Dendritic cell treated with granulocyte-macrophage colony-stimulating factor and Interleukin-4, amounts not matched to agents 40 ng/mL and 50 ng/mL, for 4 days (primary cell): ENCODE measurements at regions not wholly inside any gene's neighbourhood (a gene's known extent, or its start where the extent isn't known, plus 50 kb on each side); places are given as distances from the start of the nearest gene placed in this dataset.
"Not testable (repeated sequence)": the region's sequence is repeated elsewhere in the genome, so short reads cannot be mapped to it uniquely, and the experiment has no call there.

Source experiments
- H3K27ac Mint-ChIP-seq: one replicate; pipeline ENCODE4 v1.8.0; 2022; ENCODE audit warnings: mild to moderate bottlenecking, mixed read lengths
- H3K27me3 Mint-ChIP-seq: one replicate; pipeline ENCODE4 v1.8.0; 2022; ENCODE audit warnings: mild to moderate bottlenecking, mixed read lengths
- H3K36me3 Mint-ChIP-seq: one replicate; pipeline ENCODE4 v1.8.0; 2022; ENCODE audit warnings: low read depth, mixed read lengths
- H3K4me1 Mint-ChIP-seq: one replicate; pipeline ENCODE4 v1.8.0; 2022; ENCODE audit warnings: low read depth, mixed read lengths
- H3K4me3 Mint-ChIP-seq: one replicate; pipeline ENCODE4 v1.8.0; 2022; ENCODE audit warnings: mild to moderate bottlenecking, moderate library complexity, mixed read lengths
- H3K9me3 Mint-ChIP-seq: one replicate; pipeline ENCODE4 v1.8.0; 2022; ENCODE audit warnings: mixed read lengths
- intact Hi-C: fragments of 100-400 bp; cut with micrococcal nuclease; formaldehyde crosslinking; loops from one replicate; pipeline ENCODE4 v1.15.0; 2022

GRCh38 chr20:54844346-54844745, 369.0 kb downstream of the DOK5 start:
- Mint-ChIP-seq H3K4me1 (no peaks in the 10 kb centered on the region), H3K27me3 (no peaks in the 10 kb centered on the region), H3K9me3 (no peaks in the 10 kb centered on the region), H3K36me3 (no peaks in the 10 kb centered on the region), H3K27ac (no peak overlapping the region), H3K4me3 (no peak overlapping the region)
- intact Hi-C loops: no loop called here

DNA sequence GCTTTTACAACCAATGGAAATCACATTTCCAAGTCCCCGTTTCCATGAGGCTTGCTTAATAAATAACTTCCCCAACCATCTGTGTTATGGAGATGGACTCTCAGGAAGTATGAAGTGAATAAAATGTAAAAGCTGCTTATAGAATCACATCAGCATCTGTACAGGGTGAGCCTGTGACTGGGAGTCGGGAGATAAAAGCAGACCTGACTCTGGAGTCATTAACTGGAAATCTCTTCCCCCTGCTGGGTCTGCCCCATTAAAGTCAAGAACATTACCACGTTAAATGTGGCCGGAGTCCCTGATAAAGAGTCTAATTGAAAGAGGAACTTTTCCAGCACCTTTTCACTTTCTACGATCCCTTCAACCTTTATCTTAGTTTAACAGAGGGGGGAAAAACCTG, 368.5 kb downstream of the DOK5 start:
- no peaks in the 10 kb centered on the region for H3K4me1 Mint-ChIP-seq

DNA sequence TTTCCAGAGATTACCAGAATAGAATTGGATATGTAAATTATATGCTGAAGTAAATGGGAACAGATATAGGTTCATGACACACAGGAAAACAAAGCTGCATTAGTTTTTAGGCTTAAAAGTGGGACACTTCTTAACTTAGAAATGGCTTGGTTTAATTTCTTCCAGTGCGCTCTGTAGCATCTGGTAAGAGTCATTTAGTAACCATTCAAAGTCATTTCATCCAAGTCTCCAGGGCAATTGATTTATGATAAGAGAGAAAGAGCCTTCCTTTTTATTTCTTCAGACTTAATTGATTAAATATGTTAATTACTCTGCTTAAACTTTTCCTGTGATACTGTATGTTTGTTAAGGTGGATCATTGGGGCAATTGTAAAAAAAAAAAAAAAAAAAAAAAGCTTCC, 368.0 kb downstream of the DOK5 start:
- H3K27me3 Mint-ChIP-seq: no peaks in the 10 kb centered on the region
- no peaks in the 10 kb centered on the region for H3K9me3 Mint-ChIP-seq
- no peak overlapping the region for H3K4me3 Mint-ChIP-seq
- H3K27ac Mint-ChIP-seq: no peak overlapping the region
- H3K36me3 Mint-ChIP-seq: no peaks in the 10 kb centered on the region
- intact Hi-C loops: no loop called here
- no peaks in the 10 kb centered on the region for H3K4me1 Mint-ChIP-seq

More for the DNA sequence above, 368.5 kb downstream of the DOK5 start:
- no peak overlapping the region for H3K27ac Mint-ChIP-seq
- H3K9me3 Mint-ChIP-seq: no peaks in the 10 kb centered on the region
- no peak overlapping the region for H3K4me3 Mint-ChIP-seq
- H3K27me3 Mint-ChIP-seq: no peaks in the 10 kb centered on the region
- intact Hi-C loops: no loop called here
- H3K36me3 Mint-ChIP-seq: no peaks in the 10 kb centered on the region

- Mint-ChIP-seq H3K27ac (no peak overlapping the region), H3K36me3 (no peaks in the 10 kb centered on the region), H3K4me1 (no peaks in the 10 kb centered on the region), H3K27me3 (no peaks in the 10 kb centered on the region), H3K4me3 (no peak overlapping the region), H3K9me3 (no peaks in the 10 kb centered on the region)
- intact Hi-C loops: no loop called here
These were observed 363.8 kb downstream of the DOK5 start for GRCh38 chr20:54839224-54839623.

- Mint-ChIP-seq H3K9me3 (no peaks in the 10 kb centered on the region), H3K36me3 (no peaks in the 10 kb centered on the region), H3K4me1 (no peaks in the 10 kb centered on the region), H3K27me3 (no peaks in the 10 kb centered on the region), H3K27ac (no peak overlapping the region), H3K4me3 (no peak overlapping the region)
- intact Hi-C loops: no loop called here
These were observed 361.8 kb downstream of the DOK5 start for GRCh38 chr20:54837226-54837625.

DNA sequence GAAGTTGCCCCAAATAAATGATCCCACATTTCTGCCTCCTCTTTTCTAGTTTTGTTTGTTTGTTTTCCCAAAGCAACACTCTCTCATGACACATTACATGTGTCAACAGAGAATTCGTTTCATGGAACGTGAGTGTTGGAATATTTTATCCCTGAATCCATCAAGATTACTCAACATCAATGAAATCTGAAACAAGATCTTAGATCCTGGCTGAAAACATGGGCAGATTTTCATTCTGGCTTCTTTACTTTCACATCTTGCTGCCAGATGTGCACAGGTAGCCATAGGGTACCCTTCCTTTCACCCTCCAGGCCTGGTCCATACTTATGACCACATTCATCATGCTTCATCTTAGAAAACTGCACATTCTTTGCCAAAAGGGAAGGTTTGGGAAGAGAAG, 347.0 kb downstream of the DOK5 start:
- intact Hi-C loops: no loop called here
- peaks cover 10% of the 10 kb centered on the region for H3K9me3 Mint-ChIP-seq
- H3K36me3 Mint-ChIP-seq: no peaks in the 10 kb centered on the region
- H3K4me1 Mint-ChIP-seq: no peaks in the 10 kb centered on the region
- no peak overlapping the region for H3K27ac Mint-ChIP-seq
- H3K27me3 Mint-ChIP-seq: no peaks in the 10 kb centered on the region
- H3K4me3 Mint-ChIP-seq: no peak overlapping the region

DNA sequence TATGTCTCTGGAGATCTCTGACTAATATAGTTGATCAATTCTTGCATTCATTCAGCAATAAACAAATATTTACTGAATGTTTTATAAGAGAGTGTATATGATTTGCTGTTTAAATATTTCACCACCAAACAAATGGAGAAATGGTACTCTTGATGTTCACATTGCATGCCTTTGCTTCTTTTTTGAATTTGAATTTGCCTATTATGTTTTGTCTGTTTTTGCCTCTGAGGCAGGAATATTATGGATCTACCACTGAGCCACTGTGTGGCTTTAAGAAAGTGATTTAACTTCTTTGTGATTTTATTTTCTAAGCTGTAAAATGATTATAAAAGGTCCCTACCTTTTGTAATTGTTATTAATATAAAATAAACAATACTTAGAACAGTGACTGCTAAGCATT, 345.0 kb downstream of the DOK5 start:
- Mint-ChIP-seq H3K27me3 (no peaks in the 10 kb centered on the region), H3K27ac (no peak overlapping the region), H3K9me3 (no peaks in the 10 kb centered on the region), H3K4me1 (no peaks in the 10 kb centered on the region), H3K4me3 (no peak overlapping the region), H3K36me3 (no peaks in the 10 kb centered on the region)
- intact Hi-C loops: no loop called here

DNA sequence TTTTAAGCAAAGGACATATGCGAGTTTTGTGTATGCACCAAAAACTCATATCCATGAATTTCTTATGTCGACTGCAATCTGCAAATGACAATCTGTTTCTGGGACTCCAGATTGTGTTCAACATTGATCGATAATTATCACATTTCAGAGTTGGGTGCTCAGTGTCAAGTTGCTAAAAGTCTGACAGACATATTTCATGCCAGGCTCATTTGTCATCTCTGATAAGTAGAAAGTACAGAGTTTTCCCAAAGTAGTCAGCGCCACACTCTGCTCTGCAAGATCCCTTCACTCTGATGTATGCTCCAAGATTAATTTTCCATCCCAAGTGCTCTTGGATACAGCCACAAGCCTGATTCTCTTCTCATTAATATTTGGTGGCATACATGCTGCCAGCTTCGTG, 331.1 kb downstream of the DOK5 start:
- H3K36me3 Mint-ChIP-seq: no peaks in the 10 kb centered on the region
- no peak overlapping the region for H3K27ac Mint-ChIP-seq
- H3K27me3 Mint-ChIP-seq: no peaks in the 10 kb centered on the region
- no peaks in the 10 kb centered on the region for H3K4me1 Mint-ChIP-seq
- H3K4me3 Mint-ChIP-seq: no peak overlapping the region
- intact Hi-C loops: no loop called here
- H3K9me3 Mint-ChIP-seq: no peaks in the 10 kb centered on the region

- no peak overlapping the region for H3K27ac Mint-ChIP-seq
- no peaks in the 10 kb centered on the region for H3K4me1 Mint-ChIP-seq
- no peaks in the 10 kb centered on the region for H3K36me3 Mint-ChIP-seq
- no peak overlapping the region for H3K4me3 Mint-ChIP-seq
- intact Hi-C loops: no loop called here
- H3K27me3 Mint-ChIP-seq: no peaks in the 10 kb centered on the region
- peaks cover 6% of the 10 kb centered on the region for H3K9me3 Mint-ChIP-seq
These were observed 319.5 kb downstream of the DOK5 start for GRCh38 chr20:54794874-54795273.

- Mint-ChIP-seq H3K36me3 (no peaks in the 10 kb centered on the region), H3K4me3 (no peak overlapping the region), H3K4me1 (no peaks in the 10 kb centered on the region), H3K9me3 (peaks cover 13% of the 10 kb centered on the region), H3K27ac (no peak overlapping the region), H3K27me3 (no peaks in the 10 kb centered on the region)
- intact Hi-C loops: no loop called here
These were observed 318.7 kb downstream of the DOK5 start for GRCh38 chr20:54794110-54794509.

DNA sequence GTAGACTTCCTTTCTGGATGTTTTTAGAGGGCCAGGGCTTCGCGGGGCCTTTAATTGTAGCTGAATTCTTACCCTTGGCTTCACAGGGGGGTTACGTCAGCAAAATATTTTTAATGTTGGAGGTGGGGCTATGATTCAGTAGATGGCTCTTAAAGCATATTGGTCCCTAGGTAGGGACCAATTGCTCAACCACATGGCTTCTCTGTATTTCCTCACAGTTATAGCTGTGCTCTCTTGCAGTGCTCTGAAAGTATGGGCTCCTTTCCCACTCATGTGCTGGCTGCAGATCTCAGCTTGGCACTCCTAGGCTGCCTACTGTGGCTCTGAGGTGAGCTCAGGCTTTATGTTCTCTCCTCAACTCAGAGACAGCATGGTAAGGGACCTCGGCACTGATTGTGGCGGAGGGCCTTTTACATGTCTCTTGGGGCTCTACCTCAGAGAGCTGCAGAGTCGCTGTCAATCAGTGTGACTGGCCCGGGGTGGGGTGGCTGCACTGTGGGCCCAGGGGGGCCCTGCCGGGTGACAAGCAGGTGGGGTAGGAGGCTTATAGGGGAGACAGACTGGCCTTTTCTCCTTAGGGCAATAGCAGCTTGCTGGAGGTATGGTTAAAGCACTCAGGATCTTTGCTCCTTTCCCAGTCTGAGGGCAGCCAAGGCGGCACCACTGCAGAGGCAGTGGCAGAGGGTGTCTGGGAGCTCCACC, 318.0 kb downstream of the DOK5 start:
- intact Hi-C loops: no loop called here
- Mint-ChIP-seq H3K4me3 (no peak overlapping the region), H3K9me3 (peaks cover 19% of the 10 kb centered on the region), H3K4me1 (no peaks in the 10 kb centered on the region), H3K27me3 (no peaks in the 10 kb centered on the region), H3K36me3 (no peaks in the 10 kb centered on the region), H3K27ac (no peak overlapping the region)

- H3K36me3 Mint-ChIP-seq: no peaks in the 10 kb centered on the region
- no peak overlapping the region for H3K27ac Mint-ChIP-seq
- H3K27me3 Mint-ChIP-seq: no peaks in the 10 kb centered on the region
- intact Hi-C loops: no loop called here
- H3K4me1 Mint-ChIP-seq: no peaks in the 10 kb centered on the region
- H3K9me3 Mint-ChIP-seq: peaks cover 21% of the 10 kb centered on the region
- no peak overlapping the region for H3K4me3 Mint-ChIP-seq
These were observed 317.3 kb downstream of the DOK5 start for GRCh38 chr20:54792688-54793087.

DNA sequence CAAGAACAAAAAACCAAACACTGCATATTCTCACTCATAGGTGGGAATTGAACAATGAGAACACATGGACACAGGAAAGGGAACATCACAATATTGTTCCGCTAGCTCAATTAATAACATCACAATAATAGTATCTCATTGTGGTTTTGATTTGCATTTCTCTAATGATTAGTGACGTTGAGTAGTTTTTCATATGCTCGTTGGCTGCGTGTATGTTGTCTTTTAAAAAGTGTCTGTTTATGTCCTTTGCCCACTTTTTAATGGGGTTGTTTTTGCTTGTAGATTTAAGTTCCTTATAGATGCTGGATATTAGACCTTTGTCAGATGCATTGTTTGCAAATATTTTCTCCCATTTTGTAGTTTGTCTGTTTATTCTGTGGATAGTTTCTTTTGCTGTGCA, 312.9 kb downstream of the DOK5 start:
- H3K27ac Mint-ChIP-seq, H3K36me3 Mint-ChIP-seq, H3K27me3 Mint-ChIP-seq, H3K4me1 Mint-ChIP-seq, intact Hi-C loops, H3K4me3 Mint-ChIP-seq: not testable (repeated sequence)
- H3K9me3 Mint-ChIP-seq: peaks cover 28% of the 10 kb centered on the region

DNA sequence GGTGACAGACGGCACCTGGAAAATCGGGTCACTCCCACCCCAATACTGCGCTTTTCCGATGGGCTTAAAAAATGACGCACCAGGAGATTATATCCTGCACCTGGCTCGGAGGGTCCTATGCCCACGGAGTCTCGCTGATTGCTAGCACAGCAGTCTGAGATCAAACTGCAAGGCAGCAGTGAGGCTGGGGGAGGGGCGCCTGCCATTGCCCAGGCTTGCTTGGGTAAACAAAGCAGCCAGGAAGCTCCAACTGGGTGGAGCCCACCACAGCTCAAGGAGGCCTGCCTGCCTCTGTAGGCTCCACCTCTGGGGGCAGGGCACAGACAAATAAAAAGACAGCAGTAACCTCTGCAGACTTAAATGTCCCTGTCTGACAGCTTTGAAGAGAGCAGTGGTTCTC, 307.4 kb downstream of the DOK5 start:
- H3K27ac Mint-ChIP-seq, H3K4me3 Mint-ChIP-seq, H3K27me3 Mint-ChIP-seq, H3K36me3 Mint-ChIP-seq, H3K4me1 Mint-ChIP-seq, intact Hi-C loops, H3K9me3 Mint-ChIP-seq: not testable (repeated sequence)

- no peak overlapping the region for H3K27ac Mint-ChIP-seq
- H3K9me3 Mint-ChIP-seq: peaks cover 16% of the 10 kb centered on the region
- intact Hi-C loops: no loop called here
- H3K36me3 Mint-ChIP-seq: no peaks in the 10 kb centered on the region
- no peaks in the 10 kb centered on the region for H3K4me1 Mint-ChIP-seq
- H3K4me3 Mint-ChIP-seq: no peak overlapping the region
- H3K27me3 Mint-ChIP-seq: no peaks in the 10 kb centered on the region
These were observed 299.0 kb downstream of the DOK5 start for GRCh38 chr20:54774426-54774825.
